ENCODE measurements at regions not wholly inside any gene's neighbourhood (a gene's known extent, or its start where the extent isn't known, plus 50 kb on each side); places are given as distances from the start of the nearest gene placed in this dataset.

- no peak overlapping the region for H3K4me3 ChIP-seq (replicated peaks in 1 of 2; ENCODE audit: low read depth in 2 of 2, low read length in 2 of 2)
- no peak for TF ChIP-seq CTCF (IDR thresholded peaks at IDR 0.05; ENCODE audit: low read depth, low read length)
- no peak for DNase-seq (ENCODE audit: low read depth in 2 of 2)
These were observed 50.8 kb upstream of the ECE1 start for GRCh38 chr1:21341022-21341421.

GRCh38 chr1:21340230-21340945 is 50.1 kb upstream of the ECE1 start:
- TF ChIP-seq CTCF (IDR thresholded peaks at IDR 0.05; ENCODE audit: low read depth, low read length) = no peak
- no peak for DNase-seq (ENCODE audit: low read depth in 2 of 2)
- H3K4me3 ChIP-seq (replicated peaks in 1 of 2; ENCODE audit: low read depth in 2 of 2, low read length in 2 of 2) = no peak overlapping the region
